Liver (tissue), 8 donors: ENCODE measurements at regions not wholly inside any gene's neighbourhood (a gene's known extent, or its start where the extent isn't known, plus 50 kb on each side); places are given as distances from the start of the nearest gene placed in this dataset.

Experiments used
- DNase-seq: peaks from one replicate; pipeline ENCODE4 v3.0.0-alpha.2; 2017; ENCODE audit warnings: low spot score
- H3K27ac ChIP-seq, 2 donors: one replicate each; pipeline ENCODE4 v1.7.0; 2013; ENCODE audit warnings: inconsistent platforms in 2 of 2, low read length in 2 of 2, control low read depth in 1 of 2, low read depth in 1 of 2, mild to moderate bottlenecking in 1 of 2
- H3K27me3 ChIP-seq, 4 donors: one replicate each; pipeline versions ENCODE4 v1.6.1 to v1.7.0; 2013; ENCODE audit warnings: low read length in 3 of 4, inconsistent platforms in 1 of 4, mild to moderate bottlenecking in 1 of 4, moderate library complexity in 1 of 4; ENCODE audit not compliant: control insufficient read depth in 4 of 4, insufficient read depth in 4 of 4
- H3K36me3 ChIP-seq, 4 donors: one replicate each; pipeline versions ENCODE4 v1.6.1 to v1.7.0; 2013; ENCODE audit warnings: low read length in 3 of 4, mild to moderate bottlenecking in 3 of 4, low read depth in 1 of 4, moderate library complexity in 1 of 4; ENCODE audit not compliant: control insufficient read depth in 4 of 4, insufficient read depth in 3 of 4
- H3K4me1 ChIP-seq, 4 donors: one replicate each; pipeline versions ENCODE4 v1.6.1 to v1.7.0; 2013; ENCODE audit warnings: low read length in 3 of 4, mild to moderate bottlenecking in 3 of 4, moderate library complexity in 1 of 4; ENCODE audit not compliant: control insufficient read depth in 4 of 4, insufficient read depth in 4 of 4
- H3K4me3 ChIP-seq, 3 donors: one replicate each; pipeline versions ENCODE4 v1.6.1 to v1.7.0; 2013; ENCODE audit warnings: low read length in 3 of 3, control low read depth in 1 of 3, low read depth in 1 of 3, mild to moderate bottlenecking in 1 of 3
- H3K9ac ChIP-seq, 2 donors: one replicate each; pipeline ENCODE4 v1.7.0; 2013; ENCODE audit warnings: low read length in 2 of 2, mild to moderate bottlenecking in 2 of 2, moderate library complexity in 2 of 2, control low read depth in 1 of 2, low read depth in 1 of 2
- H3K9me3 ChIP-seq, 4 donors: one replicate each; pipeline versions ENCODE4 v1.6.1 to v1.7.0; 2013; ENCODE audit warnings: low read length in 3 of 4; ENCODE audit not compliant: control insufficient read depth in 4 of 4
- ATF3 ChIP-seq: IDR thresholded peaks from 2 replicates; pipeline ENCODE4 v1.6.1; 2016; ENCODE audit warnings: antibody characterized with exemption
- CTCF ChIP-seq: fragments of 150-350 bp; IDR thresholded peaks from 2 replicates; pipeline ENCODE4 v1.5.1; 2017; ENCODE audit warnings: improper control_type of control experiment, low read depth, low read length; ENCODE audit not compliant: missing input control
- GABPA ChIP-seq, 2 donors: IDR thresholded peaks in 1 of 2; conservative IDR thresholded peaks in 1 of 2; 2 replicates each; pipeline ENCODE4 v1.6.1; 2016; ENCODE audit warnings: antibody characterized with exemption in 2 of 2, mild to moderate bottlenecking in 1 of 2, moderate library complexity in 1 of 2
- HNF4A ChIP-seq, 2 donors: conservative IDR thresholded peaks; 2 replicates each; pipeline ENCODE4 v1.6.1; 2016; ENCODE audit warnings: antibody characterized with exemption in 2 of 2, mild to moderate bottlenecking in 2 of 2
- RAD21 ChIP-seq, 2 donors: IDR thresholded peaks; 2 replicates each; pipeline ENCODE4 v1.6.1; 2016; ENCODE audit warnings: antibody characterized with exemption in 2 of 2, mild to moderate bottlenecking in 2 of 2
- REST ChIP-seq: IDR thresholded peaks from 2 replicates; pipeline ENCODE4 v1.6.1; 2016; ENCODE audit warnings: antibody characterized with exemption, mild to moderate bottlenecking
- SP1 ChIP-seq: IDR thresholded peaks from 2 replicates; pipeline ENCODE4 v1.6.1; 2018; ENCODE audit warnings: antibody characterized with exemption, mild to moderate bottlenecking
- TAF1 ChIP-seq: conservative IDR thresholded peaks from 2 replicates; pipeline ENCODE4 v1.6.1; 2016; ENCODE audit warnings: antibody characterized with exemption, mild to moderate bottlenecking
- YY1 ChIP-seq: IDR thresholded peaks from 2 replicates; pipeline ENCODE4 v1.6.1; 2016; ENCODE audit warnings: antibody characterized with exemption, mild to moderate bottlenecking
- ZBTB33 ChIP-seq: IDR thresholded peaks from 2 replicates; pipeline ENCODE4 v1.6.1; 2016; ENCODE audit warnings: antibody characterized with exemption
- WGBS: extraction: QIAGEN DNeasy Blood & Tissue Kit; methylation state at CpG from one replicate; pipeline ENCODE4 v1.1.7; 2013; 5-methylcytosine and 5-hydroxymethylcytosine counted together
- donor health status: healthy.
- donor health status: healthy.
- donor health status: healthy.
- donor health status: healthy.
- donor health status: healthy.

- no peak overlapping the region for H3K9ac ChIP-seq
- no peaks in the 10 kb centered on the region for H3K36me3 ChIP-seq
- H3K27ac ChIP-seq = no peak overlapping the region
- no peak overlapping the region for H3K4me3 ChIP-seq
- H3K27me3 ChIP-seq = no peaks in the 10 kb centered on the region
- H3K9me3 ChIP-seq = no peaks in the 10 kb centered on the region
- DNase-seq = peak; percentile 3
- WGBS = 93% methylated on average over 9 of the region's 9 CpGs
- TF ChIP-seq CTCF (no peak), ZBTB33 (no peak), SP1 (no peak), TAF1 (no peak), YY1 (no peak), HNF4A (conservative IDR thresholded peaks at IDR 0.05) (no peak), RAD21 (IDR thresholded peaks at IDR 0.05) (no peak), REST (no peak)
- H3K4me1 ChIP-seq = peaks cover 10 to 18% (median 13%) of the 10 kb centered on the region in 4 donors
Measured at GRCh38 chr6:170127151-170127550, 163.7 kb downstream of the DLL1 start.

- Histone ChIP-seq H3K27me3 (no peaks in the 10 kb centered on the region), H3K36me3 (no peaks in the 10 kb centered on the region), H3K27ac (no peak overlapping the region), H3K9ac (no peak overlapping the region), H3K4me1 (peaks cover 8 to 13% (median 11%) of the 10 kb centered on the region in 4 donors), H3K4me3 (no peak overlapping the region), H3K9me3 (peaks cover 0 to 5% (median 0%) of the 10 kb centered on the region in 4 donors)
- WGBS = 86% methylated on average over 27 of the region's 27 CpGs
- TF ChIP-seq ATF3 = no peak
- no peak for TF ChIP-seq GABPA (IDR thresholded peaks at IDR 0.05 in 1 of 2, conservative IDR thresholded peaks at IDR 0.05 in 1 of 2)
- no peak for TF ChIP-seq HNF4A (conservative IDR thresholded peaks at IDR 0.05)
- no peak for TF ChIP-seq CTCF
- no peak for TF ChIP-seq TAF1
- no peak for TF ChIP-seq SP1
- no peak for TF ChIP-seq YY1
- DNase-seq = peak; percentile 24
Measured at GRCh38 chr6:170125456-170126300, 165.2 kb downstream of the DLL1 start.
